HL-60 (cell line): ENCODE measurements at regions not wholly inside any gene's neighbourhood (a gene's known extent, or its start where the extent isn't known, plus 50 kb on each side); places are given as distances from the start of the nearest gene placed in this dataset.

ENCODE experiments used
- DNase-seq, 2 experiments: peaks; one replicate each; pipeline ENCODE4 v3.0.0-alpha.2; 2010 to 2020; ENCODE audit warnings: low read depth in 1 of 2, low spot score in 1 of 2
- H3K27ac ChIP-seq: fragments of 250-450 bp; sonication (Bioruptor Pico); replicated peaks from 2 replicates; pipeline ENCODE4 v1.5.1; 2020; ENCODE audit warnings: mild to moderate bottlenecking, moderate library complexity
- H3K27me3 ChIP-seq: fragments of 250-450 bp; sonication (Bioruptor Pico); 2 replicates; pipeline ENCODE4 v1.5.1; 2021; ENCODE audit warnings: mild to moderate bottlenecking, moderate library complexity; ENCODE audit not compliant: insufficient read depth, poor library complexity, severe bottlenecking
- H3K4me3 ChIP-seq: replicated peaks from 2 replicates; pipeline ENCODE4 v1.5.1; 2011; ENCODE audit warnings: mild to moderate bottlenecking, control low read depth, low read length; ENCODE audit not compliant: insufficient read depth
- CTCF ChIP-seq: IDR thresholded peaks from one replicate; pipeline ENCODE4 v1.5.1; 2011; ENCODE audit warnings: low read length, control low read depth, inconsistent platforms; ENCODE audit not compliant: insufficient read depth
- GABPA ChIP-seq: IDR thresholded peaks from 2 replicates; pipeline ENCODE4 v1.6.1; 2012; ENCODE audit warnings: low read depth
- POLR2AphosphoS5 ChIP-seq: IDR thresholded peaks from 2 replicates; pipeline ENCODE4 v1.6.1; 2012; ENCODE audit warnings: low read depth
- REST ChIP-seq: IDR thresholded peaks from 2 replicates; pipeline ENCODE4 v1.6.1; 2012; ENCODE audit warnings: low read depth; ENCODE audit not compliant: insufficient replicate concordance
- SPI1 ChIP-seq: IDR thresholded peaks from 2 replicates; pipeline ENCODE4 v1.6.1; 2012; ENCODE audit warnings: low read depth, mild to moderate bottlenecking, borderline replicate concordance

GRCh38 chr6:164854526-164854925 is 454.9 kb downstream of the C6orf118 start:
- Histone ChIP-seq H3K27ac (no peak overlapping the region), H3K4me3 (no peak overlapping the region), H3K27me3 (no peaks in the 10 kb centered on the region)
- DNase-seq, result no peak
- TF ChIP-seq GABPA, result no peak
- TF ChIP-seq POLR2AphosphoS5, result no peak
- no peak for TF ChIP-seq CTCF
- TF ChIP-seq SPI1, result no peak
- no peak for TF ChIP-seq REST

DNA sequence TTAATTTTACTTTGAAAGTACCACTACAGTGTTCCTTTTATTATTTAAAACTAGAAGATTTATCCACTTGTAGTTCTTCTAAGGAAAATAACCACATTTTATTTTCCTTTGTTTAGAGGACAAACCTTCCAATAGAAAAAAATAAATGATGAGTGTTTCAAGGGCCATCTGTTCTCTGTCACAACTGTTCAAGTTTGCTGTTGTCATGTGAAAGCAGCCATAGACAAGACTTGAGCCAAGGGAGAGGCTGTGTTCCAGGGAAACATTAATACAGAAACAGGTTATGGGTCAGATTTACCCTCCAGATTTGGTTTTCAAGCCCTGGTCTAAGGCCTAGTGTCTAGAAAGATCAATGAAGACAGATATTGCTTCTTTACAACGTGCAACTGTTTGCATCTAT is 463.6 kb downstream of the C6orf118 start:
- no peak for TF ChIP-seq REST
- no peak for TF ChIP-seq CTCF
- no peak for TF ChIP-seq GABPA
- no peak for TF ChIP-seq SPI1
- no peak for TF ChIP-seq POLR2AphosphoS5
- DNase-seq, result no peak
- no peak overlapping the region for H3K27ac ChIP-seq
- no peaks in the 10 kb centered on the region for H3K27me3 ChIP-seq
- H3K4me3 ChIP-seq, result no peak overlapping the region

GRCh38 chr6:164842085-164842484 is 467.3 kb downstream of the C6orf118 start:
- H3K27me3 ChIP-seq, result no peaks in the 10 kb centered on the region
- H3K4me3 ChIP-seq, result no peak overlapping the region
- no peak overlapping the region for H3K27ac ChIP-seq
- DNase-seq, result no peak
- TF ChIP-seq CTCF (no peak), SPI1 (no peak), POLR2AphosphoS5 (no peak), GABPA (no peak), REST (no peak)
